BJ (cell line): ENCODE measurements at regions not wholly inside any gene's neighbourhood (a gene's known extent, or its start where the extent isn't known, plus 50 kb on each side); places are given as distances from the start of the nearest gene placed in this dataset.
"Not testable (repeated sequence)": the region's sequence is repeated elsewhere in the genome, so short reads cannot be mapped to it uniquely, and the experiment has no call there.

ENCODE experiments used
- CTCF ChIA-PET: fragments of 350-600 bp; formaldehyde crosslinking; extraction: SDS; loops from one replicate; lab custom pipeline; 2021; ENCODE audit warnings: antibody characterized with exemption, inconsistent platforms; lab: Yijun Ruan, JAX
- POLR2A ChIA-PET: fragments of 300-600 bp; sonication (Branson Sonifier 250); formaldehyde crosslinking; extraction: SDS; loops from one replicate; lab custom pipeline; 2021; ENCODE audit warnings: antibody characterized with exemption; lab: Charles Lee
- DNase-seq: peaks from one replicate; pipeline ENCODE4 v3.0.0-alpha.2; 2011; ENCODE audit warnings: low read depth
- H3K27me3 ChIP-seq: 2 replicates; pipeline ENCODE4 v1.6.0; 2011; ENCODE audit warnings: low read length; ENCODE audit not compliant: control insufficient read depth, insufficient read depth
- H3K36me3 ChIP-seq: 2 replicates; pipeline ENCODE4 v1.5.1; 2011; ENCODE audit warnings: low read length; ENCODE audit not compliant: control insufficient read depth, insufficient read depth
- H3K4me3 ChIP-seq: 2 replicates; pipeline ENCODE4 v1.5.1; 2011; ENCODE audit warnings: low read depth, mild to moderate bottlenecking, control low read depth, low read length
- TF ChIP-seq, protein P1 (sequence below): IDR thresholded peaks from 2 replicates; pipeline ENCODE4 v1.5.1; 2011; ENCODE audit warnings: low read depth, mild to moderate bottlenecking, control low read depth, inconsistent platforms, low read length, moderate library complexity; ENCODE audit not compliant: insufficient read depth

DNA sequence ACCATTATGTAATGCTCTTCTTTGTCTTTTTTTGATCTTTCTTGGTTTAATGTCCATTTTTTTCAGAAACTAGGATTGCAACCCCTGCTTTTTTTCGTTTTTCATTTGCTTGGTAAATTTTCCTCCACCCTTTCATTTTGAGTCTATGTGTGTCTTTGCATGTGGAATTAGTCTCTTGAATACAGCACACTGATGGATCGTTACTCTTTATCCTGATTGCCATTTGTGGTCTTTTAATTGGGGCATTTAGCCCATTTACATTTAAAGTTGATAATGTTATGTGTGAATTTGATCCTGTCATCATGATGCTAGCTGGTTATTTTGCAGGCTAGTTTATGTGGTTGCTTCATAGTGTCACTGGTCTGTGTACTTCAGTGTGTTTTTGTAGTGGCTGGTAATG lies 75.6 kb upstream of the ETV3 start:
- CTCF ChIA-PET = no interaction called here
- no peak for DNase-seq
- Histone ChIP-seq H3K4me3 (no peak overlapping the region), H3K27me3 (no peaks in the 10 kb centered on the region), H3K36me3 (no peaks in the 10 kb centered on the region)
- TF ChIP-seq, protein P1, sequence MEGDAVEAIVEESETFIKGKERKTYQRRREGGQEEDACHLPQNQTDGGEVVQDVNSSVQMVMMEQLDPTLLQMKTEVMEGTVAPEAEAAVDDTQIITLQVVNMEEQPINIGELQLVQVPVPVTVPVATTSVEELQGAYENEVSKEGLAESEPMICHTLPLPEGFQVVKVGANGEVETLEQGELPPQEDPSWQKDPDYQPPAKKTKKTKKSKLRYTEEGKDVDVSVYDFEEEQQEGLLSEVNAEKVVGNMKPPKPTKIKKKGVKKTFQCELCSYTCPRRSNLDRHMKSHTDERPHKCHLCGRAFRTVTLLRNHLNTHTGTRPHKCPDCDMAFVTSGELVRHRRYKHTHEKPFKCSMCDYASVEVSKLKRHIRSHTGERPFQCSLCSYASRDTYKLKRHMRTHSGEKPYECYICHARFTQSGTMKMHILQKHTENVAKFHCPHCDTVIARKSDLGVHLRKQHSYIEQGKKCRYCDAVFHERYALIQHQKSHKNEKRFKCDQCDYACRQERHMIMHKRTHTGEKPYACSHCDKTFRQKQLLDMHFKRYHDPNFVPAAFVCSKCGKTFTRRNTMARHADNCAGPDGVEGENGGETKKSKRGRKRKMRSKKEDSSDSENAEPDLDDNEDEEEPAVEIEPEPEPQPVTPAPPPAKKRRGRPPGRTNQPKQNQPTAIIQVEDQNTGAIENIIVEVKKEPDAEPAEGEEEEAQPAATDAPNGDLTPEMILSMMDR = no peak
- POLR2A ChIA-PET = no interaction called here

DNA sequence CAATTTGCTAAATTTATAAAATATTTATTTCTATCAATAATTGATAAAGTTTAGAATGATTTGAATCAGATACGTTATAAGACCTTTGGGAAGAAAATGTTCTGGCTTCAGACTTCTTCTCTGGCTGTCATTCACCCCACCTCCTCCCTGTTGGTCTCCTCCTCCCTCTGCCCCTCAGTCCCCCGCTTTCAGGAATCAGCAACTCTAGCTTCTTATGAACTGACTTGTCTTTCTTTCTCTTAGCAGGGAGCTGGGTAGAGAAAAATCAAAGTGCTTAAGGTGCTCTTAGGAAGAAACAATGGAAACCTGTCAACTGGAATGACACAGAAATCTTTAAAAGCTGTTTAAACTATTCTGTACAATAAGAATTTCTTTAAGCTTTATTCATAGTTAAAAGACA lies 71.3 kb upstream of the ETV3 start:
- POLR2A ChIA-PET = no interaction called here
- DNase-seq = no peak
- no peaks in the 10 kb centered on the region for H3K36me3 ChIP-seq
- H3K4me3 ChIP-seq = no peak overlapping the region
- CTCF ChIA-PET = no interaction called here
- H3K27me3 ChIP-seq = no peaks in the 10 kb centered on the region
- TF ChIP-seq, protein P1 = no peak

DNA sequence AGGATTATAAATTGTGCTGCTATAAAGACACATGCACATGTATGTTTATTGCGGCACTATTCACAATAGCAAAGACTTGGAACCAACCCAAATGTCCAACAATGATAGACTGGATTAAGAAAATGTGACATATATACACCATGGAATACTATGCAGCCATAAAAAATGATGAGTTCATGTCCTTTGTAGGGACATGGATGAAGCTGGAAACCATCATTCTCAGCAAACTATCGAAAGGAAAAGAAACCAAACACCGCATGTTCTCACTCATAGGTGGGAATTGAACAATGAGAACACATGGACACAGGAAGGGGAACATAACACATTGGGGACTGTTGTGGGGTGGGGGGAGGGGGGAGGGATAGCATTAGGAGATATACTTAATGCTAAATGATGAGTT lies 67.8 kb upstream of the ETV3 start:
- POLR2A ChIA-PET, CTCF ChIA-PET, H3K27me3 ChIP-seq, DNase-seq, H3K4me3 ChIP-seq, H3K36me3 ChIP-seq: not testable (repeated sequence)

DNA sequence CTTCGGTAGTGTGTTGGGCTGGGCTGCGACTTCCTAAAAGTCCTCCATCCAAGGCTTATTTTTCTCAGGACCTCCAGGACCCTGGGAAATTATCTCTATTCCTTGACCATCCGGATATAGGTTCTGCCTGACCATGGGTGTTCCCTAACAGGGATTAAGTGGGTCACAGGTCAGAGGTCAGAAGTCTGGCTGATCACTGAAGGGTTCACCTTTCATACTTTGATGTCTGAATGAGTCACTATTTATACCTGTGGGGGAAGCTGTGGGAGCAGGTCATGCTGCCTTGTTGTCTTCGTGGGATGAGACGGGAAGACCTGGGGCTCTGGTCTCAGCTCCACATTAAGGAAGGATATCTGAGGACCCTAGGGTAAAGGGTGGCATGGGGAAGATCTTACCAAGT lies 65.0 kb upstream of the ETV3 start:
- TF ChIP-seq, protein P1 = no peak
- Histone ChIP-seq H3K36me3 (no peaks in the 10 kb centered on the region), H3K27me3 (no peaks in the 10 kb centered on the region), H3K4me3 (no peak overlapping the region)
- ChIA-PET CTCF (interaction anchor here (1.1 kb wide), 1 partner anchor 11 kb away, joined by 3 read pairs; no protein-coding TSS in a partner anchor), POLR2A (no interaction called here)
- DNase-seq = no peak

DNA sequence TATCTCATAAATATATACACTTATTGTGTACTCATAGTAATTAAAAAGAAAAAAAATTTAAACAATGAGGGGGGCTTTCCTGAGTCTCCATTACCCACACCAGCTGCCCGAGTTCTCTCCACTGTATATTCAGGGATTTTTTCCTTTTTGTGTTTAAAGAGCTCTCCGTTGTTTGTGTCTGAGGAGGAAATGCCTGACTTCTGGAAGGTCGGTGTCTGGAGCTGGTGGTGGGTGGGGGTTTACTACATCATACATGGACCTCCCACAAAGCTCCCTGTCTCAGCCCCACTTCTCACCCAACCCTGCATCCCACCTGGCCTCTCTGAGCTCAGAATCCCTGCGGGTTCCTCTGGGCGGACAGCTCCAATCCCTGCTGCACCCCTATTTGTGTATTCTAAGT lies 64.1 kb upstream of the ETV3 start:
- Histone ChIP-seq H3K36me3 (no peaks in the 10 kb centered on the region), H3K4me3 (no peak overlapping the region), H3K27me3 (no peaks in the 10 kb centered on the region)
- POLR2A ChIA-PET = no interaction called here
- no peak for DNase-seq
- CTCF ChIA-PET = interaction anchor here (1.1 kb wide), 1 partner anchor 10 kb away, joined by 3 read pairs; no protein-coding TSS in a partner anchor
- TF ChIP-seq, protein P1 = no peak

DNA sequence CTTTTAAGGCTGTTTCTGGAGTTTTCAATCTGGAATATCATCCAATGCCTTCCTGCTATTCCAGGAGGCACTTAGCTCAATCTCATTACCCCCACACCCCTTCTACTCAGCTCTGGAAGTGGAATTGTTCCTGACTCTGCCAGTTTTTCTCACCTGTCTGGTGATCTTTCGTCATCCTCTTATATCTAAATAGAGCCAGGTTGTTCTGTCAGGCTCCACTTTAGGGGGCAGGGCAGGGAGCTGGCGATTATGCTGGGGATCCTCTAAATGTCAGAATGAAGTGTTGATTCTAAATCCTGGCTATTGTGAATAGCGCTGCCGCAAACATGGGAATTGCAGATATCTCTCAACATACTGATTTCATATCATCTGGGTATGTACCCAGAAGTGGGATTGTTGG lies 63.6 kb upstream of the ETV3 start:
- no peak for DNase-seq
- H3K36me3 ChIP-seq = no peaks in the 10 kb centered on the region
- H3K27me3 ChIP-seq = no peaks in the 10 kb centered on the region
- TF ChIP-seq, protein P1 = no peak
- no peak overlapping the region for H3K4me3 ChIP-seq
- ChIA-PET CTCF (no interaction called here), POLR2A (no interaction called here)
